ENCODE measurements at regions not wholly inside any gene's neighbourhood (a gene's known extent, or its start where the extent isn't known, plus 50 kb on each side); places are given as distances from the start of the nearest gene placed in this dataset.

DNA sequence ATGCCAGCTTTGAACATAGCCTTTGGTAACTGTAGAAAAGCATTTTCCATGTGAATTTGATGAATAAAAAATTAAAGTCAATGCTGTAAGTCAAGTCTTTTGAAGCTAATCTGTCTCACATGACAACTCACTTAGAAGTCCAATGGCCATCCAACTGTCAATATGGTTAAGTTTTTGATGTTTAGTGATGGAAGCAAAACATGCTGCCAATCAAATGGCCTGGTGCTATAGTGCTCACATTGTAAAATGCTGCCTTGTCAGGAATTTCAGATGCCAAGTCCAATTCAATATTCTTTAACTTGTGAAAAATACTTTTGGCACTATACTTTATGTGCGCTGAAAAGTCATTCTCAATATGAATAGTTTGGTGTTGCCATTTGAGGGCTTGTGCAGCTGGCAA lies 1361.8 kb upstream of the ALCAM start:
- no peak for TF ChIP-seq SIN3A (IDR thresholded peaks at IDR 0.05; ENCODE audit: borderline replicate concordance, insufficient read depth, low read depth, low read length)
- TF ChIP-seq CTCF (IDR thresholded peaks at IDR 0.05), result no peak
